T-cell (primary cell): ENCODE measurements at regions not wholly inside any gene's neighbourhood (a gene's known extent, or its start where the extent isn't known, plus 50 kb on each side); places are given as distances from the start of the nearest gene placed in this dataset.

Experiments used
- ATAC-seq, 4 experiments: fragments of 200-7000 bp in 3 of 4; fragments of 150-1000 bp in 1 of 4; cut with Tn5 transposase; replicated peaks in 1 of 4; 1 replicate in 3 of 4; 2 replicates in 1 of 4; pipeline ENCODE4 v1.10.0; 2021; ENCODE audit warnings: moderate library complexity in 3 of 4, mild to moderate bottlenecking in 2 of 4, moderate number of reproducible peaks in 1 of 4
- CTCF ChIA-PET, 2 donors: fragments of 300-600 bp; sonication (Branson Sonifier 250); formaldehyde crosslinking; loops; one replicate each; lab custom pipeline; 2022; ENCODE audit warnings: antibody characterized with exemption in 2 of 2; lab: Charles Lee
- POLR2A ChIA-PET, 2 donors: fragments of 300-600 bp; sonication (Branson Sonifier 250); formaldehyde crosslinking; loops; one replicate each; lab custom pipeline; 2022; ENCODE audit warnings: antibody characterized with exemption in 2 of 2; lab: Charles Lee
- DNase-seq, 35 experiments: peaks; one replicate each; pipeline versions ENCODE4 v3.0.0 to v3.0.0-alpha.2; 2013 to 2023
- H3K27ac ChIP-seq: one replicate; pipeline ENCODE4 v1.5.1; 2013; ENCODE audit warnings: low read length
- H3K27me3 ChIP-seq, 2 experiments: replicated peaks in 1 of 2; 1 replicate in 1 of 2; 2 replicates in 1 of 2; pipeline versions ENCODE4 v1.6.1 to v1.7.0; 2013; ENCODE audit warnings: low read length in 1 of 2, mixed read lengths in 1 of 2; ENCODE audit not compliant: control insufficient read depth in 2 of 2, insufficient read depth in 2 of 2; ENCODE audit errors: extremely low read depth in 1 of 2
- H3K36me3 ChIP-seq, 2 donors: 1 replicate in 1 of 2; 2 replicates in 1 of 2; pipeline versions ENCODE4 v1.6.1 to v1.7.0; 2013; ENCODE audit warnings: low read length in 1 of 2; ENCODE audit not compliant: control insufficient read depth in 2 of 2, insufficient read depth in 1 of 2; ENCODE audit errors: extremely low read depth in 1 of 2
- H3K4me1 ChIP-seq, 2 experiments: 1 replicate in 1 of 2; 2 replicates in 1 of 2; pipeline versions ENCODE4 v1.6.1 to v1.7.0; 2013; ENCODE audit warnings: low read length in 2 of 2, mixed read lengths in 1 of 2; ENCODE audit not compliant: insufficient read depth in 2 of 2, control insufficient read depth in 1 of 2; ENCODE audit errors: extremely low read depth in 1 of 2
- H3K4me3 ChIP-seq, 2 donors: 1 replicate in 1 of 2; 2 replicates in 1 of 2; pipeline versions ENCODE4 v1.5.1 to v1.7.0; 2013; ENCODE audit warnings: mild to moderate bottlenecking in 2 of 2, low read length in 1 of 2, moderate library complexity in 1 of 2; ENCODE audit not compliant: control insufficient read depth in 1 of 2; ENCODE audit errors: extremely low read depth in 1 of 2
- H3K9me3 ChIP-seq: 2 replicates; pipeline ENCODE4 v1.7.0; 2013
- H3K27ac Mint-ChIP-seq, 2 donors: one replicate each; pipeline ENCODE4 v1.8.0; 2020 to 2021; ENCODE audit warnings: mild to moderate bottlenecking in 2 of 2, mixed read lengths in 2 of 2
- H3K27me3 Mint-ChIP-seq, 2 donors: one replicate each; pipeline ENCODE4 v1.8.0; 2021 to 2022; ENCODE audit warnings: mixed read lengths in 2 of 2
- H3K36me3 Mint-ChIP-seq: one replicate; pipeline ENCODE4 v1.8.0; 2021; ENCODE audit warnings: mixed read lengths
- H3K4me1 Mint-ChIP-seq, 3 donors: one replicate each; pipeline ENCODE4 v1.8.0; 2020 to 2022; ENCODE audit warnings: mixed read lengths in 3 of 3, mild to moderate bottlenecking in 1 of 3
- H3K4me3 Mint-ChIP-seq, 3 donors: one replicate each; pipeline ENCODE4 v1.8.0; 2020 to 2022; ENCODE audit warnings: mild to moderate bottlenecking in 3 of 3, mixed read lengths in 3 of 3, moderate library complexity in 3 of 3
- H3K9me3 Mint-ChIP-seq, 3 donors: one replicate each; pipeline ENCODE4 v1.8.0; 2020 to 2022; ENCODE audit warnings: mixed read lengths in 3 of 3
- WGBS: methylation state at CpG from one replicate; pipeline ENCODE4 v1.1.5; 2013; ENCODE audit warnings: missing lambda C conversion rate; ENCODE audit not compliant: insufficient coverage; 5-methylcytosine and 5-hydroxymethylcytosine counted together

- Histone ChIP-seq H3K9me3 (no peaks in the 10 kb centered on the region), H3K4me1 (no peaks in the 10 kb centered on the region), H3K27ac (no peak overlapping the region), H3K4me3 (no peak overlapping the region), H3K27me3 (peaks cover 0 to 7% of the 10 kb centered on the region in 2 experiments), H3K36me3 (no peaks in the 10 kb centered on the region)
- Mint-ChIP-seq H3K27ac (no peak overlapping the region), H3K4me3 (no peak overlapping the region), H3K9me3 (no peaks in the 10 kb centered on the region), H3K36me3 (no peaks in the 10 kb centered on the region), H3K27me3 (peaks cover 20 to 27% of the 10 kb centered on the region in 2 donors), H3K4me1 (no peaks in the 10 kb centered on the region)
- DNase-seq = no peak
- CTCF ChIA-PET = no interaction called here
- POLR2A ChIA-PET = no interaction called here
- no peak for ATAC-seq
- WGBS = 89% methylated on average over 4 of the region's 7 CpGs
These were observed 107.2 kb upstream of the RAD23B start for GRCh38 chr9:107175816-107176435.

- Mint-ChIP-seq H3K27ac (no peak overlapping the region), H3K36me3 (no peaks in the 10 kb centered on the region), H3K4me1 (no peaks in the 10 kb centered on the region), H3K9me3 (peaks cover 0 to 4% (median 0%) of the 10 kb centered on the region in 3 donors), H3K27me3 (peaks cover 24 to 29% of the 10 kb centered on the region in 2 donors), H3K4me3 (no peak overlapping the region)
- peaks cover 0 to 10% of the 10 kb centered on the region in 2 experiments for H3K27me3 ChIP-seq
- DNase-seq (no peak), ATAC-seq (no peak)
- CTCF ChIA-PET = no interaction called here
- no peaks in the 10 kb centered on the region for H3K9me3 ChIP-seq
- H3K36me3 ChIP-seq = no peaks in the 10 kb centered on the region
- 74% methylated on average over 10 of the region's 12 CpGs for WGBS
- POLR2A ChIA-PET = interaction anchor here in 1 of 2 donors (0.6 kb wide), 1 partner anchor 145 kb away, joined by 3 read pairs; no protein-coding TSS in a partner anchor
- no peak overlapping the region for H3K27ac ChIP-seq
- H3K4me1 ChIP-seq = no peaks in the 10 kb centered on the region
- H3K4me3 ChIP-seq = no peak overlapping the region
These were observed 106.5 kb upstream of the RAD23B start for GRCh38 chr9:107176436-107177151.

- CTCF ChIA-PET = interaction anchor here in 1 of 2 donors (0.7 kb wide), 1 partner anchor 165 kb away, joined by 5 read pairs; no protein-coding TSS in a partner anchor
- peaks cover 2% of the 10 kb centered on the region for H3K36me3 Mint-ChIP-seq
- no peak overlapping the region for H3K27ac ChIP-seq
- H3K4me3 Mint-ChIP-seq = no peak overlapping the region
- DNase-seq (no peak), ATAC-seq (no peak)
- no peaks in the 10 kb centered on the region for H3K36me3 ChIP-seq
- H3K4me1 Mint-ChIP-seq = no peaks in the 10 kb centered on the region
- WGBS = 58% methylated on average over 5 of the region's 7 CpGs
- H3K4me1 ChIP-seq = no peaks in the 10 kb centered on the region
- peaks cover 27 to 34% of the 10 kb centered on the region in 2 donors for H3K27me3 Mint-ChIP-seq
- H3K27me3 ChIP-seq = peaks cover 0 to 16% of the 10 kb centered on the region in 2 experiments
- no peak overlapping the region for H3K4me3 ChIP-seq
- no peaks in the 10 kb centered on the region for H3K9me3 ChIP-seq
- H3K9me3 Mint-ChIP-seq = peaks cover 1 to 7% (median 3%) of the 10 kb centered on the region in 3 donors
- POLR2A ChIA-PET = interaction anchor here in 1 of 2 donors (0.6 kb wide), 1 partner anchor 144 kb away, joined by 3 read pairs; no protein-coding TSS in a partner anchor
- no peak overlapping the region for H3K27ac Mint-ChIP-seq
These were observed 105.7 kb upstream of the RAD23B start for GRCh38 chr9:107177243-107177839.

- Mint-ChIP-seq H3K36me3 (peaks cover 4% of the 10 kb centered on the region), H3K4me1 (no peaks in the 10 kb centered on the region), H3K9me3 (peaks cover 3 to 10% (median 4%) of the 10 kb centered on the region in 3 donors), H3K4me3 (no peak overlapping the region), H3K27me3 (peaks cover 28 to 36% of the 10 kb centered on the region in 2 donors), H3K27ac (no peak overlapping the region)
- ChIA-PET CTCF (interaction anchor here in 1 of 2 donors (0.5 to 0.7 kb wide), 2 partner anchors 127 to 164 kb away, joined by 3 to 5 read pairs; no protein-coding TSS in a partner anchor), POLR2A (no interaction called here)
- Histone ChIP-seq H3K9me3 (no peaks in the 10 kb centered on the region), H3K4me3 (no peak overlapping the region), H3K27me3 (peaks cover 0 to 16% of the 10 kb centered on the region in 2 experiments), H3K36me3 (no peaks in the 10 kb centered on the region), H3K4me1 (no peaks in the 10 kb centered on the region), H3K27ac (no peak overlapping the region)
- DNase-seq = no peak
- ATAC-seq = no peak
- 100% methylated on average over 3 of the region's 5 CpGs for WGBS
These were observed 105.2 kb upstream of the RAD23B start for GRCh38 chr9:107177857-107178256.

- no peak for ATAC-seq
- 90% methylated on average over 3 of the region's 3 CpGs for WGBS
- H3K36me3 Mint-ChIP-seq = peaks cover 4% of the 10 kb centered on the region
- Histone ChIP-seq H3K4me1 (no peaks in the 10 kb centered on the region), H3K36me3 (no peaks in the 10 kb centered on the region), H3K27ac (no peak overlapping the region), H3K27me3 (peaks cover 0 to 13% of the 10 kb centered on the region in 2 experiments), H3K4me3 (no peak overlapping the region), H3K9me3 (no peaks in the 10 kb centered on the region)
- DNase-seq = no peak
- H3K9me3 Mint-ChIP-seq = peaks cover 4 to 15% (median 7%) of the 10 kb centered on the region in 3 donors
- no peak overlapping the region for H3K27ac Mint-ChIP-seq
- no peaks in the 10 kb centered on the region for H3K4me1 Mint-ChIP-seq
- H3K27me3 Mint-ChIP-seq = peaks cover 28 to 36% of the 10 kb centered on the region in 2 donors
- CTCF ChIA-PET = interaction anchor here in 1 of 2 donors (0.5 kb wide), 1 partner anchor 126 kb away, joined by 3 read pairs; no protein-coding TSS in a partner anchor
- POLR2A ChIA-PET = no interaction called here
- no peak overlapping the region for H3K4me3 Mint-ChIP-seq
These were observed 104.8 kb upstream of the RAD23B start for GRCh38 chr9:107178293-107178692.

- Histone ChIP-seq H3K27ac (no peak overlapping the region), H3K9me3 (no peaks in the 10 kb centered on the region), H3K4me3 (no peak overlapping the region), H3K36me3 (no peaks in the 10 kb centered on the region), H3K4me1 (no peaks in the 10 kb centered on the region), H3K27me3 (peaks cover 0 to 12% of the 10 kb centered on the region in 2 experiments)
- POLR2A ChIA-PET = no interaction called here
- H3K4me1 Mint-ChIP-seq = no peaks in the 10 kb centered on the region
- CTCF ChIA-PET = no interaction called here
- H3K4me3 Mint-ChIP-seq = no peak overlapping the region
- ATAC-seq (no peak), DNase-seq (no peak)
- peaks cover 24 to 46% of the 10 kb centered on the region in 2 donors for H3K27me3 Mint-ChIP-seq
- H3K9me3 Mint-ChIP-seq = peaks cover 9 to 26% (median 15%) of the 10 kb centered on the region in 3 donors
- peaks cover 4% of the 10 kb centered on the region for H3K36me3 Mint-ChIP-seq
- WGBS = no CpG with 5 or more reads among the region's 1 CpG
- no peak overlapping the region for H3K27ac Mint-ChIP-seq
These were observed 102.9 kb upstream of the RAD23B start for GRCh38 chr9:107180206-107180605.
